Mesodermal cell (in vitro differentiated cells): ENCODE measurements at regions not wholly inside any gene's neighbourhood (a gene's known extent, or its start where the extent isn't known, plus 50 kb on each side); places are given as distances from the start of the nearest gene placed in this dataset.

Experiments used
- H3K27ac ChIP-seq: 2 replicates; pipeline ENCODE4 v1.7.0; 2013; ENCODE audit warnings: mild to moderate bottlenecking, low read depth, low read length, moderate library complexity; ENCODE audit not compliant: severe bottlenecking
- H3K36me3 ChIP-seq: 2 replicates; pipeline ENCODE4 v1.7.1; 2013; ENCODE audit warnings: mild to moderate bottlenecking, low read length, moderate library complexity; ENCODE audit not compliant: control insufficient read depth, insufficient read depth
- H3K4me1 ChIP-seq: one replicate; pipeline ENCODE4 v1.7.1; 2013; ENCODE audit warnings: mild to moderate bottlenecking, low read length; ENCODE audit not compliant: insufficient read depth, control insufficient read depth, poor library complexity, severe bottlenecking
- H3K4me3 ChIP-seq: 2 replicates; pipeline ENCODE4 v1.7.0; 2013; ENCODE audit warnings: low read length, control low read depth, mild to moderate bottlenecking; ENCODE audit not compliant: insufficient read depth, poor library complexity, severe bottlenecking; ENCODE audit errors: extremely low read depth
- H3K9me3 ChIP-seq: 2 replicates; pipeline ENCODE4 v1.7.1; 2013; ENCODE audit warnings: mild to moderate bottlenecking, low read length, moderate library complexity; ENCODE audit not compliant: control insufficient read depth
- WGBS, 2 experiments: methylation state at CpG; one replicate each; pipeline ENCODE4 v1.1.5; 2013; ENCODE audit warnings: missing lambda C conversion rate in 2 of 2; ENCODE audit not compliant: insufficient coverage in 2 of 2; 5-methylcytosine and 5-hydroxymethylcytosine counted together

GRCh38 chr2:181185421-181185820 lies 205.0 kb downstream of the UBE2E3 start:
- no peak overlapping the region for H3K27ac ChIP-seq
- no peaks in the 10 kb centered on the region for H3K36me3 ChIP-seq
- WGBS, 2 experiments, result 75 to 90% methylated on average over 2 to 3 of the region's 6 CpGs

GRCh38 chr2:181185948-181186347 lies 205.5 kb downstream of the UBE2E3 start:
- Histone ChIP-seq H3K36me3 (no peaks in the 10 kb centered on the region), H3K4me3 (no peak overlapping the region), H3K4me1 (no peaks in the 10 kb centered on the region), H3K27ac (no peak overlapping the region), H3K9me3 (no peaks in the 10 kb centered on the region)
- 86% methylated on average over 2 of the region's 4 CpGs; no CpG with 5 or more reads in 1 of the 2 experiments for WGBS, 2 experiments

More at GRCh38 chr2:181185421-181185820, 205.0 kb downstream of the UBE2E3 start:
- Histone ChIP-seq H3K4me1 (no peaks in the 10 kb centered on the region), H3K9me3 (no peaks in the 10 kb centered on the region), H3K4me3 (no peak overlapping the region)

GRCh38 chr2:181188605-181189004 lies 208.2 kb downstream of the UBE2E3 start:
- no peaks in the 10 kb centered on the region for H3K9me3 ChIP-seq
- 85% methylated on average over 3 of the region's 4 CpGs; no CpG with 5 or more reads in 1 of the 2 experiments for WGBS, 2 experiments
- no peaks in the 10 kb centered on the region for H3K36me3 ChIP-seq

GRCh38 chr2:181189951-181190350 lies 209.5 kb downstream of the UBE2E3 start:
- Histone ChIP-seq H3K9me3 (no peaks in the 10 kb centered on the region), H3K27ac (no peak overlapping the region), H3K4me3 (no peak overlapping the region), H3K36me3 (no peaks in the 10 kb centered on the region), H3K4me1 (no peaks in the 10 kb centered on the region)
- no CpG with 5 or more reads among the region's 1 CpG for WGBS, 2 experiments

More at GRCh38 chr2:181188605-181189004, 208.2 kb downstream of the UBE2E3 start:
- Histone ChIP-seq H3K4me1 (no peaks in the 10 kb centered on the region), H3K27ac (no peak overlapping the region), H3K4me3 (no peak overlapping the region)

GRCh38 chr2:181190711-181191110 lies 210.3 kb downstream of the UBE2E3 start:
- Histone ChIP-seq H3K9me3 (no peaks in the 10 kb centered on the region), H3K4me1 (no peaks in the 10 kb centered on the region), H3K36me3 (no peaks in the 10 kb centered on the region), H3K4me3 (no peak overlapping the region), H3K27ac (no peak overlapping the region)
- WGBS, 2 experiments, result no CpG with 5 or more reads among the region's 1 CpG

GRCh38 chr2:181193550-181193949 lies 213.1 kb downstream of the UBE2E3 start:
- H3K4me1 ChIP-seq, result no peaks in the 10 kb centered on the region
- H3K4me3 ChIP-seq, result no peak overlapping the region
- no peaks in the 10 kb centered on the region for H3K36me3 ChIP-seq
- no peak overlapping the region for H3K27ac ChIP-seq
- no peaks in the 10 kb centered on the region for H3K9me3 ChIP-seq
- 67 to 83% methylated on average over 1 of the region's 1 CpG for WGBS, 2 experiments

- H3K4me3 ChIP-seq, result no peak overlapping the region
- H3K36me3 ChIP-seq, result no peaks in the 10 kb centered on the region
- no peaks in the 10 kb centered on the region for H3K9me3 ChIP-seq
- no peak overlapping the region for H3K27ac ChIP-seq
- H3K4me1 ChIP-seq, result no peaks in the 10 kb centered on the region
- 92% methylated on average over 2 of the region's 4 CpGs; no CpG with 5 or more reads in 1 of the 2 experiments for WGBS, 2 experiments
Observed at GRCh38 chr2:181196401-181196800, 216.0 kb downstream of the UBE2E3 start.

- Histone ChIP-seq H3K4me1 (no peaks in the 10 kb centered on the region), H3K4me3 (no peak overlapping the region), H3K27ac (no peak overlapping the region), H3K36me3 (no peaks in the 10 kb centered on the region), H3K9me3 (no peaks in the 10 kb centered on the region)
- WGBS, 2 experiments, result 100% methylated on average over 1 of the region's 3 CpGs; no CpG with 5 or more reads in 1 of the 2 experiments
Observed at GRCh38 chr2:181197140-181197760, 216.8 kb downstream of the UBE2E3 start.

- no CpG with 5 or more reads among the region's 1 CpG for WGBS, 2 experiments
- Histone ChIP-seq H3K36me3 (no peaks in the 10 kb centered on the region), H3K27ac (no peak overlapping the region), H3K9me3 (no peaks in the 10 kb centered on the region), H3K4me1 (no peaks in the 10 kb centered on the region), H3K4me3 (no peak overlapping the region)
Observed at GRCh38 chr2:181198183-181198864, 217.9 kb downstream of the UBE2E3 start.

- Histone ChIP-seq H3K9me3 (peaks cover 13% of the 10 kb centered on the region), H3K36me3 (no peaks in the 10 kb centered on the region), H3K4me3 (no peak overlapping the region), H3K27ac (peak overlapping the region; percentile 19), H3K4me1 (no peaks in the 10 kb centered on the region)
Observed at GRCh38 chr2:181203412-181203811, 223.0 kb downstream of the UBE2E3 start.

- H3K27ac ChIP-seq, result peak overlapping the region; percentile 19
Observed at GRCh38 chr2:181203916-181204315, 223.5 kb downstream of the UBE2E3 start.

More at GRCh38 chr2:181203916-181204315, 223.5 kb downstream of the UBE2E3 start:
- H3K4me1 ChIP-seq, result no peaks in the 10 kb centered on the region
- H3K36me3 ChIP-seq, result no peaks in the 10 kb centered on the region
- H3K4me3 ChIP-seq, result no peak overlapping the region
- H3K9me3 ChIP-seq, result peaks cover 16% of the 10 kb centered on the region
